Caco-2 (cell line): ENCODE measurements at regions not wholly inside any gene's neighbourhood (a gene's known extent, or its start where the extent isn't known, plus 50 kb on each side); places are given as distances from the start of the nearest gene placed in this dataset.

Source experiments
- BruUV-seq: library from RNA; stranded (reverse); fragments of 400-500 nt; replicated peaks from 2 replicates; lab custom pipeline; 2021; lab: Mats Ljungman, UMichigan
- CTCF ChIA-PET: fragments of 300-600 bp; sonication (Branson Sonifier 250); formaldehyde crosslinking; loops from one replicate; lab custom pipeline; 2022; ENCODE audit warnings: antibody characterized with exemption; lab: Charles Lee
- POLR2A ChIA-PET: fragments of 300-600 bp; sonication (Branson Sonifier 250); formaldehyde crosslinking; loops from one replicate; lab custom pipeline; 2022; ENCODE audit warnings: antibody characterized with exemption; lab: Charles Lee
- DNase-seq, 2 experiments: peaks; one replicate each; pipeline versions ENCODE4 v3.0.0 to v3.0.0-alpha.2; 2020 to 2022
- H3K27me3 ChIP-seq: replicated peaks from 2 replicates; pipeline ENCODE4 v1.6.0; 2011; ENCODE audit warnings: low read length; ENCODE audit not compliant: control insufficient read depth, insufficient read depth
- H3K36me3 ChIP-seq: 2 replicates; pipeline ENCODE4 v1.5.1; 2011; ENCODE audit warnings: low read length; ENCODE audit not compliant: control insufficient read depth, insufficient read depth
- H3K4me1 ChIP-seq: fragments of 250-450 bp; sonication (Bioruptor Pico); 2 replicates; pipeline ENCODE4 v1.5.1; 2020; ENCODE audit warnings: mild to moderate bottlenecking
- H3K4me3 ChIP-seq: 2 replicates; pipeline ENCODE4 v1.5.1; 2011; ENCODE audit warnings: low read depth, mild to moderate bottlenecking, control low read depth, low read length
- H3K9me3 ChIP-seq: fragments of 250-450 bp; sonication (Bioruptor Pico); 2 replicates; pipeline ENCODE4 v1.5.1; 2020; ENCODE audit warnings: mild to moderate bottlenecking, moderate library complexity
- H3K27ac Mint-ChIP-seq: one replicate; pipeline ENCODE4 v1.8.0; 2022; ENCODE audit warnings: mixed read lengths; ENCODE audit not compliant: unreplicated experiment
- H3K27me3 Mint-ChIP-seq: one replicate; pipeline ENCODE4 v1.8.0; 2022; ENCODE audit warnings: mixed read lengths; ENCODE audit not compliant: insufficient read depth, unreplicated experiment
- H3K36me3 Mint-ChIP-seq: one replicate; pipeline ENCODE4 v1.8.0; 2022; ENCODE audit warnings: mild to moderate bottlenecking, mixed read lengths; ENCODE audit not compliant: insufficient read depth, unreplicated experiment
- H3K4me1 Mint-ChIP-seq: one replicate; pipeline ENCODE4 v1.8.0; 2022; ENCODE audit warnings: low read depth, mixed read lengths; ENCODE audit not compliant: unreplicated experiment
- H3K4me3 Mint-ChIP-seq: one replicate; pipeline ENCODE4 v1.8.0; 2022; ENCODE audit warnings: mild to moderate bottlenecking, moderate library complexity, mixed read lengths; ENCODE audit not compliant: unreplicated experiment
- H3K9me3 Mint-ChIP-seq: one replicate; pipeline ENCODE4 v1.8.0; 2022; ENCODE audit warnings: mixed read lengths; ENCODE audit not compliant: unreplicated experiment
- CTCF ChIP-seq, 2 experiments: fragments of 200-600 bp in 1 of 2; IDR thresholded peaks; 1 replicate in 1 of 2; 2 replicates in 1 of 2; pipeline versions ENCODE4 v1.5.1 to v1.8.0; 2011 to 2022; ENCODE audit warnings: antibody characterized with exemption in 1 of 2, control low read depth in 1 of 2, inconsistent platforms in 1 of 2, low read depth in 1 of 2, low read length in 1 of 2, mild to moderate bottlenecking in 1 of 2, moderate library complexity in 1 of 2; ENCODE audit not compliant: insufficient read depth in 1 of 2, severe bottlenecking in 1 of 2, unreplicated experiment in 1 of 2
- intact Hi-C: fragments of 100-400 bp; cut with micrococcal nuclease; formaldehyde crosslinking; loops from one replicate; pipeline ENCODE4 v1.10.0; 2022; ENCODE audit not compliant: unreplicated experiment

- CTCF ChIA-PET: no interaction called here
- POLR2A ChIA-PET: no interaction called here
- Mint-ChIP-seq H3K4me1 (no peaks in the 10 kb centered on the region), H3K27ac (no peak overlapping the region), H3K27me3 (no peaks in the 10 kb centered on the region), H3K4me3 (no peak overlapping the region), H3K9me3 (no peaks in the 10 kb centered on the region), H3K36me3 (no peaks in the 10 kb centered on the region)
- Histone ChIP-seq H3K4me1 (no peaks in the 10 kb centered on the region), H3K4me3 (no peak overlapping the region), H3K36me3 (no peaks in the 10 kb centered on the region), H3K9me3 (no peaks in the 10 kb centered on the region), H3K27me3 (no peaks in the 10 kb centered on the region)
- intact Hi-C loops: no loop called here
- TF ChIP-seq CTCF (IDR thresholded peaks at IDR 0.05; ENCODE audit: insufficient read depth in 1 of 2, low read depth in 1 of 2, low read length in 1 of 2, severe bottlenecking in 1 of 2, unreplicated experiment in 1 of 2): no peak
- no peak for DNase-seq
- BruUV-seq: no TSS peak
Observed at GRCh38 chr5:53160895-53161294, 51.3 kb upstream of the MOCS2 start.

- Mint-ChIP-seq H3K27ac (no peak overlapping the region), H3K4me1 (no peaks in the 10 kb centered on the region), H3K9me3 (no peaks in the 10 kb centered on the region), H3K36me3 (no peaks in the 10 kb centered on the region), H3K27me3 (no peaks in the 10 kb centered on the region), H3K4me3 (no peak overlapping the region)
- H3K4me3 ChIP-seq: no peak overlapping the region
- intact Hi-C loops: no loop called here
- no TSS peak for BruUV-seq
- no peak for TF ChIP-seq CTCF (IDR thresholded peaks at IDR 0.05; ENCODE audit: insufficient read depth in 1 of 2, low read depth in 1 of 2, low read length in 1 of 2, severe bottlenecking in 1 of 2, unreplicated experiment in 1 of 2)
- ChIA-PET POLR2A (no interaction called here), CTCF (no interaction called here)
- H3K36me3 ChIP-seq: no peaks in the 10 kb centered on the region
- H3K4me1 ChIP-seq: no peaks in the 10 kb centered on the region
- DNase-seq: no peak
- no peaks in the 10 kb centered on the region for H3K27me3 ChIP-seq
- no peaks in the 10 kb centered on the region for H3K9me3 ChIP-seq
Observed at GRCh38 chr5:53161876-53162275, 52.3 kb upstream of the MOCS2 start.

- H3K4me1 Mint-ChIP-seq: no peaks in the 10 kb centered on the region
- ChIA-PET POLR2A (no interaction called here), CTCF (no interaction called here)
- intact Hi-C loops: no loop called here
- Histone ChIP-seq H3K36me3 (no peaks in the 10 kb centered on the region), H3K9me3 (no peaks in the 10 kb centered on the region), H3K27me3 (no peaks in the 10 kb centered on the region), H3K4me3 (no peak overlapping the region), H3K4me1 (no peaks in the 10 kb centered on the region)
- no peaks in the 10 kb centered on the region for H3K9me3 Mint-ChIP-seq
- H3K27ac Mint-ChIP-seq: no peak overlapping the region
- TF ChIP-seq CTCF (IDR thresholded peaks at IDR 0.05; ENCODE audit: insufficient read depth in 1 of 2, low read depth in 1 of 2, low read length in 1 of 2, severe bottlenecking in 1 of 2, unreplicated experiment in 1 of 2): no peak
- DNase-seq: no peak
- BruUV-seq: no TSS peak
- no peak overlapping the region for H3K4me3 Mint-ChIP-seq
- no peaks in the 10 kb centered on the region for H3K36me3 Mint-ChIP-seq
- H3K27me3 Mint-ChIP-seq: peaks cover 3% of the 10 kb centered on the region
Observed at GRCh38 chr5:53164478-53165165, 55.1 kb upstream of the MOCS2 start.
